HCT116 (cell line): ENCODE measurements at regions not wholly inside any gene's neighbourhood (a gene's known extent, or its start where the extent isn't known, plus 50 kb on each side); places are given as distances from the start of the nearest gene placed in this dataset.

Experiments used
- ATAC-seq: fragments of 200-7000 bp; cut with Tn5 transposase; 2 replicates; pipeline ENCODE4 v1.9.1; 2020; ENCODE audit warnings: mild to moderate bottlenecking, moderate library complexity
- BruUV-seq: library from RNA; stranded (reverse); fragments of 400-500 nt; replicated peaks from 2 replicates; lab custom pipeline; 2021; lab: Mats Ljungman, UMichigan
- CTCF ChIA-PET: fragments of 300-600 bp; sonication (Branson Sonifier 250); formaldehyde crosslinking; loops from one replicate; lab custom pipeline; 2021; ENCODE audit warnings: antibody characterized with exemption; lab: Charles Lee
- POLR2A ChIA-PET: fragments of 300-600, 350-600 bp; sonication (Branson Sonifier 250); formaldehyde crosslinking; loops from one replicate; lab custom pipeline; 2021; ENCODE audit warnings: antibody characterized with exemption; lab: Charles Lee
- RAD21 ChIA-PET, 2 experiments: fragments of 300-600 bp; sonication (Branson Sonifier 250); formaldehyde crosslinking; loops; one replicate each; lab custom pipeline; 2023; ENCODE audit warnings: low total read pairs in 2 of 2; ENCODE audit not compliant: uncharacterized antibody in 2 of 2, unreplicated experiment in 2 of 2, low non-redundant PET in 1 of 2; lab: Charles Lee
- DNase-seq: peaks from one replicate; pipeline ENCODE4 v3.0.0-alpha.2; 2010; ENCODE audit warnings: low read depth, low spot score
- H2AFZ ChIP-seq: fragments of 200-600 bp; shearing (Covaris generic), sonication (generic); 2 replicates; pipeline ENCODE4 v1.6.1; 2017; ENCODE audit warnings: low read depth, mixed run types, mixed read lengths, antibody characterized with exemption, low read length; ENCODE audit not compliant: poor library complexity, severe bottlenecking
- H3K27ac ChIP-seq: 2 replicates; pipeline ENCODE4 v1.5.1; 2012; ENCODE audit warnings: low read depth, low read length
- H3K27me3 ChIP-seq: fragments of 200-600 bp; sonication (generic); 2 replicates; pipeline ENCODE4 v1.6.1; 2016; ENCODE audit warnings: mixed run types, low read length, mixed read lengths; ENCODE audit not compliant: insufficient read depth
- H3K36me3 ChIP-seq, 2 experiments: fragments of 200-500 bp in 1 of 2; fragments of 200-600 bp in 1 of 2; sonication (Bioruptor generic) in 1 of 2; sonication (generic) in 1 of 2; 2 replicates each; pipeline versions ENCODE4 v1.5.1 to v1.6.1; 2014 to 2016; ENCODE audit warnings: low read length in 2 of 2, inconsistent platforms in 1 of 2, mixed read lengths in 1 of 2, mixed run types in 1 of 2; ENCODE audit not compliant: insufficient read depth in 2 of 2, control insufficient read depth in 1 of 2
- H3K4me1 ChIP-seq, 2 experiments: fragments of 200-600 bp in 1 of 2; sonication (generic) in 1 of 2; 2 replicates each; pipeline versions ENCODE4 v1.5.1 to v1.6.1; 2012 to 2017; ENCODE audit warnings: low read length in 2 of 2, inconsistent platforms in 1 of 2, mild to moderate bottlenecking in 1 of 2, mixed read lengths in 1 of 2, mixed run types in 1 of 2, moderate library complexity in 1 of 2; ENCODE audit not compliant: insufficient read depth in 2 of 2, control insufficient read depth in 1 of 2
- H3K4me2 ChIP-seq: fragments of 200-600 bp; sonication (generic); 2 replicates; pipeline ENCODE4 v1.6.1; 2017; ENCODE audit warnings: mixed run types, low read length, mixed read lengths
- H3K4me3 ChIP-seq, 2 experiments: fragments of 200-600 bp in 1 of 2; sonication (generic) in 1 of 2; replicated peaks in 1 of 2; 2 replicates each; pipeline ENCODE4 v1.5.1; 2011 to 2016; ENCODE audit warnings: low read length in 2 of 2, control low read depth in 1 of 2, low read depth in 1 of 2, mild to moderate bottlenecking in 1 of 2, mixed read lengths in 1 of 2, mixed run types in 1 of 2
- H3K79me2 ChIP-seq: fragments of 200-600 bp; sonication (generic); 2 replicates; pipeline ENCODE4 v1.6.1; 2017; ENCODE audit warnings: mild to moderate bottlenecking, mixed run types, low read length, moderate library complexity, mixed read lengths; ENCODE audit not compliant: insufficient read depth
- H3K9ac ChIP-seq: fragments of 200-600 bp; sonication (generic); 2 replicates; pipeline ENCODE4 v1.6.1; 2016; ENCODE audit warnings: low read length, mixed read lengths
- H3K9me2 ChIP-seq: fragments of 200-600 bp; sonication (generic), shearing (Covaris generic); 2 replicates; pipeline ENCODE4 v1.6.1; 2017; ENCODE audit warnings: mixed run types, mild to moderate bottlenecking, moderate library complexity; ENCODE audit not compliant: insufficient read depth
- H3K9me3 ChIP-seq, 2 experiments: fragments of 200-500 bp in 1 of 2; fragments of 200-600 bp in 1 of 2; sonication (Bioruptor generic) in 1 of 2; sonication (generic) in 1 of 2; 2 replicates each; pipeline ENCODE4 v1.6.1; 2014 to 2017; ENCODE audit warnings: low read length in 2 of 2, mixed read lengths in 2 of 2, inconsistent platforms in 1 of 2, low read depth in 1 of 2, mild to moderate bottlenecking in 1 of 2, mixed run types in 1 of 2, moderate library complexity in 1 of 2; ENCODE audit not compliant: control insufficient read depth in 1 of 2, insufficient read depth in 1 of 2
- H4K20me1 ChIP-seq: fragments of 200-600 bp; sonication (generic), shearing (Covaris generic); 2 replicates; pipeline ENCODE4 v1.6.1; 2017; ENCODE audit warnings: mixed run types, mild to moderate bottlenecking, moderate library complexity; ENCODE audit not compliant: insufficient read depth
- EGR1 ChIP-seq: IDR thresholded peaks from 2 replicates; pipeline ENCODE4 v1.6.1; 2012; ENCODE audit warnings: low read depth
- ELF1 ChIP-seq: IDR thresholded peaks from 2 replicates; pipeline ENCODE4 v1.6.1; 2012; ENCODE audit warnings: low read depth, borderline replicate concordance
- EZH2 ChIP-seq: fragments of 200-600 bp; sonication (generic); IDR thresholded peaks from 2 replicates; pipeline ENCODE4 v1.6.1; 2017; ENCODE audit warnings: antibody characterized with exemption, mixed run types
- JUND ChIP-seq: IDR thresholded peaks from 2 replicates; pipeline ENCODE4 v1.6.1; 2012
- MAX ChIP-seq: IDR thresholded peaks from 2 replicates; pipeline ENCODE4 v1.6.1; 2012
- POLR2A ChIP-seq: IDR thresholded peaks from 2 replicates; pipeline ENCODE4 v1.7.0; 2011; ENCODE audit warnings: borderline replicate concordance; ENCODE audit not compliant: insufficient read depth, insufficient read length; ENCODE audit errors: extremely low read depth
- POLR2AphosphoS5 ChIP-seq: IDR thresholded peaks from 2 replicates; pipeline ENCODE4 v1.6.1; 2011; ENCODE audit warnings: mild to moderate bottlenecking, low read depth, low read length, moderate library complexity
- RAD21 ChIP-seq: IDR thresholded peaks from 2 replicates; pipeline ENCODE4 v1.6.1; 2012; ENCODE audit warnings: low read depth, mild to moderate bottlenecking
- REST ChIP-seq: IDR thresholded peaks from 2 replicates; pipeline ENCODE4 v1.6.1; 2012; ENCODE audit warnings: low read depth
- SP1 ChIP-seq: IDR thresholded peaks from 2 replicates; pipeline ENCODE4 v1.6.1; 2012; ENCODE audit warnings: low read depth
- SRF ChIP-seq: IDR thresholded peaks from 2 replicates; pipeline ENCODE4 v1.6.1; 2012; ENCODE audit warnings: low read depth
- TCF7L2 ChIP-seq: IDR thresholded peaks from 2 replicates; pipeline ENCODE4 v1.7.0; 2011; ENCODE audit warnings: borderline replicate concordance, inconsistent platforms; ENCODE audit not compliant: insufficient read depth, insufficient read length; ENCODE audit errors: extremely low read depth
- YY1 ChIP-seq: IDR thresholded peaks from 2 replicates; pipeline ENCODE4 v1.6.1; 2011; ENCODE audit warnings: low read length, low read depth, moderate library complexity, mild to moderate bottlenecking; ENCODE audit not compliant: insufficient replicate concordance; ENCODE audit errors: extremely low read depth
- ZFX ChIP-seq: fragments of 450-650 bp; IDR thresholded peaks from 2 replicates; pipeline ENCODE4 v1.6.1; 2017
- intact Hi-C: fragments of 100-400 bp; cut with micrococcal nuclease; formaldehyde crosslinking; loops from 2 replicates; pipeline ENCODE4 v1.10.0; 2022

- no peaks in the 10 kb centered on the region for H4K20me1 ChIP-seq
- no peak for TF ChIP-seq POLR2A
- no peak for TF ChIP-seq ZFX
- no peak for TF ChIP-seq EZH2
- TF ChIP-seq MAX = no peak
- TF ChIP-seq TCF7L2 = no peak
- no peak for TF ChIP-seq EGR1
- no peaks in the 10 kb centered on the region for H3K79me2 ChIP-seq
- DNase-seq (no peak), ATAC-seq (no peak)
- no peak overlapping the region for H3K9ac ChIP-seq
- H2AFZ ChIP-seq = no peak overlapping the region
- H3K36me3 ChIP-seq = no peaks in the 10 kb centered on the region
- no peak overlapping the region for H3K27ac ChIP-seq
- H3K4me2 ChIP-seq = no peak overlapping the region
- no peaks in the 10 kb centered on the region for H3K9me2 ChIP-seq
- ChIA-PET RAD21 (no interaction called here), POLR2A (no interaction called here), CTCF (no interaction called here)
- peaks cover 21 to 31% of the 10 kb centered on the region in 2 experiments; a peak in 2 of 4 replicates for H3K9me3 ChIP-seq
- intact Hi-C loops = no loop called here
- H3K27me3 ChIP-seq = no peaks in the 10 kb centered on the region
- H3K4me1 ChIP-seq = no peaks in the 10 kb centered on the region
- H3K4me3 ChIP-seq = no peak overlapping the region
- no TSS peak for BruUV-seq
Observed at GRCh38 chr5:26487553-26487952, 550.8 kb downstream of the CDH9 start.

- no peaks in the 10 kb centered on the region for H3K36me3 ChIP-seq
- H3K79me2 ChIP-seq = no peaks in the 10 kb centered on the region
- no peak overlapping the region for H2AFZ ChIP-seq
Observed at GRCh38 chr5:26486631-26487030, 551.8 kb downstream of the CDH9 start.

More at GRCh38 chr5:26486631-26487030, 551.8 kb downstream of the CDH9 start:
- ChIA-PET CTCF (no interaction called here), POLR2A (no interaction called here), RAD21 (no interaction called here)
- intact Hi-C loops = no loop called here
- peaks cover 21 to 25% of the 10 kb centered on the region in 2 experiments; a peak in 2 of 4 replicates for H3K9me3 ChIP-seq
- no peaks in the 10 kb centered on the region for H3K27me3 ChIP-seq
- no peaks in the 10 kb centered on the region for H4K20me1 ChIP-seq
- H3K4me3 ChIP-seq = no peak overlapping the region
- no TSS peak for BruUV-seq
- no peak for ATAC-seq
- H3K27ac ChIP-seq = no peak overlapping the region
- H3K4me1 ChIP-seq = no peaks in the 10 kb centered on the region
- no peak overlapping the region for H3K4me2 ChIP-seq
- H3K9me2 ChIP-seq = no peaks in the 10 kb centered on the region
- H3K9ac ChIP-seq = no peak overlapping the region
- TF ChIP-seq MAX (no peak), YY1 (no peak), JUND (no peak), POLR2AphosphoS5 (no peak), ZFX (no peak), SRF (no peak), TCF7L2 (no peak), EGR1 (no peak), ELF1 (no peak), RAD21 (no peak), SP1 (no peak), REST (no peak)
- TF ChIP-seq, all 23 proteins: peak for 0
- DNase-seq = no peak
